OCI-M1 (cell line): ENCODE measurements at regions not wholly inside any gene's neighbourhood (a gene's known extent, or its start where the extent isn't known, plus 50 kb on each side); places are given as distances from the start of the nearest gene placed in this dataset.

Experiments used
- DNase-seq: peaks from one replicate; lab custom pipeline; 2025; lab: John Stamatoyannopoulos, UW

DNA sequence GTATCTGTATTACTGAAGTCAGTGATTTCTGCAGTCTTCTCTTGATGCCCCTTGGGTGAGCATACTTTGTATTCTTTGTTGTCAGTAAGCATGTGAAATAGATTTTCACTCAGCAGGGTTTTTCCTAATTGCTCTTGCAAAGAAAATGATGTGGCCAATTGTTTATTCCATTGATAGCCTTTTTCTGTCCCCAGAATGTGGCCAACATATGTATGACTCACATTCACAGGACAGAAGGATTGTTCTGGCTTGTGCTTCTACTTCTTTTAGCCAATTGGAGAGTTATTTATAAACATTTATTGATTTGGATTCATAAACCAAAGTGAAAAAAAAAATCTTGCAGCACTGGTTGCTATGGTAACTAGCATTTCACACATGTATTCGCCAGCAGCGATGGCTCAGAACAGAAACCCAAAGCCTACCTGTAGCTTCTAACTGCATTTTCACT, 54.4 kb upstream of the RBM24 start:
- no peak for DNase-seq

DNA sequence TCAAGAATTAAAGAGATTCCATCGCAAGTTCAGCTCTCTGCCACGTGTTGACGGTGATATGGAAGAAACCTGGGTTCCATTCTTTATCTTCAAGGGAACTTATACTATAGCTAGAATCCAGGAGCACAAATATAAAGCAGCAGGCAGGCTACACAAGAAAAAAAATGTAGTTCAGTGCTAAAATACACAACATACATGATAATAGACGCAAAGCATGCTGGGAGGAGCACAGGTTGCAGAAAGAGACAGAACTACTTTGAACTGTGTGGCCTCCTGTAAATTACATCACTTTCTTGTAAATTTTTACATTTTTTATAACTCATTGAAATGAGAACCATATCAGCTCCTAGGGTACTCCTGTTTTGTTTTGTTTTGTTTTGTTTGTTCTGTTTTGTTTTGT, 53.8 kb upstream of the RBM24 start:
- no peak for DNase-seq
